ENCODE measurements at regions not wholly inside any gene's neighbourhood (a gene's known extent, or its start where the extent isn't known, plus 50 kb on each side); places are given as distances from the start of the nearest gene placed in this dataset.

GRCh38 chr18:73979742-73980141 is 167.9 kb downstream of the FBXO15 start:
- H3K27ac Mint-ChIP-seq (ENCODE audit: low read depth, unreplicated experiment): peak overlapping the region; percentile 24
- CTCF ChIA-PET: interaction anchor here (0.6 to 1.7 kb wide), 18 partner anchors 10 to 1395 kb away, joined by 3 to 8 read pairs (median 3); no protein-coding TSS in a partner anchor
- H3K9me3 Mint-ChIP-seq (ENCODE audit: unreplicated experiment): peaks cover 8% of the 10 kb centered on the region
- peaks cover 5% of the 10 kb centered on the region for H3K36me3 Mint-ChIP-seq (ENCODE audit: insufficient read depth, unreplicated experiment)
- intact Hi-C loops (cut with micrococcal nuclease): loop anchor here (2.0 to 10.0 kb wide), 2 partner anchors 135 to 1217 kb away; no protein-coding TSS in a partner anchor
- no peak overlapping the region for H3K4me3 Mint-ChIP-seq (ENCODE audit: unreplicated experiment)
- POLR2A ChIA-PET: interaction anchor here (0.6 to 1.3 kb wide), 2 partner anchors 35 to 131 kb away, joined by 3 to 6 read pairs; no protein-coding TSS in a partner anchor
- BruUV-seq (replicated peaks): no TSS peak
- H3K27me3 Mint-ChIP-seq (ENCODE audit: insufficient read depth, unreplicated experiment): no peaks in the 10 kb centered on the region
- H3K4me1 Mint-ChIP-seq (ENCODE audit: insufficient read depth, unreplicated experiment): peaks cover 22% of the 10 kb centered on the region
- TF ChIP-seq, protein P1, sequence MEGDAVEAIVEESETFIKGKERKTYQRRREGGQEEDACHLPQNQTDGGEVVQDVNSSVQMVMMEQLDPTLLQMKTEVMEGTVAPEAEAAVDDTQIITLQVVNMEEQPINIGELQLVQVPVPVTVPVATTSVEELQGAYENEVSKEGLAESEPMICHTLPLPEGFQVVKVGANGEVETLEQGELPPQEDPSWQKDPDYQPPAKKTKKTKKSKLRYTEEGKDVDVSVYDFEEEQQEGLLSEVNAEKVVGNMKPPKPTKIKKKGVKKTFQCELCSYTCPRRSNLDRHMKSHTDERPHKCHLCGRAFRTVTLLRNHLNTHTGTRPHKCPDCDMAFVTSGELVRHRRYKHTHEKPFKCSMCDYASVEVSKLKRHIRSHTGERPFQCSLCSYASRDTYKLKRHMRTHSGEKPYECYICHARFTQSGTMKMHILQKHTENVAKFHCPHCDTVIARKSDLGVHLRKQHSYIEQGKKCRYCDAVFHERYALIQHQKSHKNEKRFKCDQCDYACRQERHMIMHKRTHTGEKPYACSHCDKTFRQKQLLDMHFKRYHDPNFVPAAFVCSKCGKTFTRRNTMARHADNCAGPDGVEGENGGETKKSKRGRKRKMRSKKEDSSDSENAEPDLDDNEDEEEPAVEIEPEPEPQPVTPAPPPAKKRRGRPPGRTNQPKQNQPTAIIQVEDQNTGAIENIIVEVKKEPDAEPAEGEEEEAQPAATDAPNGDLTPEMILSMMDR (IDR thresholded peaks at IDR 0.05; ENCODE audit: unreplicated experiment): no peak
- DNase-seq (ENCODE audit: unreplicated experiment): peak; percentile 53

DNA sequence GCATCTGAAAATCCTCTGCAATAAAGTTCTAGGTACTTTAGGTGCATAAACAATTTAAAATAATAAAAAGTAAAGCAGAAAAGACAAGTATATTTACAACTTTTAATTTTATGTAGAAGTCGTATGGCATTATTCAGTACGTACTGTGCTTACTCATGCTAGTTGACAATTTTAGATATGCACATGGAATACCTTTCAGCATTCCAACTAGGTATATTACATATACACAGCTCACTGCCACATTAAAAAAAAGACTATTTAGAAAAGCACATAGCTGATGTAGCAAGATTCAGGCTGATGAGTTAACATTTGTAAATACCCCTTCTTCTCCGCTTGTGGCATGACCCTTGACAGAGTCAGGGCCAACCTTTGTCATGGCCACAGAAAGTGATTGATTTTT is 171.2 kb downstream of the FBXO15 start:
- no TSS peak for BruUV-seq (replicated peaks)
- CTCF ChIA-PET: interaction anchor here (0.6 kb wide), 1 partner anchor 79 kb away, joined by 3 read pairs; no protein-coding TSS in a partner anchor
- POLR2A ChIA-PET: no interaction called here
- intact Hi-C loops (cut with micrococcal nuclease): no loop called here
- Mint-ChIP-seq H3K27ac (ENCODE audit: low read depth, unreplicated experiment) (no peak overlapping the region), H3K9me3 (ENCODE audit: unreplicated experiment) (peaks cover 8% of the 10 kb centered on the region), H3K36me3 (ENCODE audit: insufficient read depth, unreplicated experiment) (peaks cover 5% of the 10 kb centered on the region), H3K27me3 (ENCODE audit: insufficient read depth, unreplicated experiment) (no peaks in the 10 kb centered on the region), H3K4me3 (ENCODE audit: unreplicated experiment) (no peak overlapping the region), H3K4me1 (ENCODE audit: insufficient read depth, unreplicated experiment) (peaks cover 16% of the 10 kb centered on the region)
- DNase-seq (ENCODE audit: unreplicated experiment): no peak
- TF ChIP-seq, protein P1 (IDR thresholded peaks at IDR 0.05; ENCODE audit: unreplicated experiment): no peak

GRCh38 chr18:73975266-73975665 is 172.4 kb downstream of the FBXO15 start:
- Mint-ChIP-seq H3K27ac (ENCODE audit: low read depth, unreplicated experiment) (no peak overlapping the region), H3K4me3 (ENCODE audit: unreplicated experiment) (no peak overlapping the region), H3K9me3 (ENCODE audit: unreplicated experiment) (peaks cover 8% of the 10 kb centered on the region), H3K4me1 (ENCODE audit: insufficient read depth, unreplicated experiment) (peaks cover 7% of the 10 kb centered on the region), H3K27me3 (ENCODE audit: insufficient read depth, unreplicated experiment) (no peaks in the 10 kb centered on the region), H3K36me3 (ENCODE audit: insufficient read depth, unreplicated experiment) (peaks cover 5% of the 10 kb centered on the region)
- TF ChIP-seq, protein P1 (IDR thresholded peaks at IDR 0.05; ENCODE audit: unreplicated experiment): no peak
- intact Hi-C loops (cut with micrococcal nuclease): no loop called here
- POLR2A ChIA-PET: no interaction called here
- no TSS peak for BruUV-seq (replicated peaks)
- CTCF ChIA-PET: no interaction called here
- DNase-seq (ENCODE audit: unreplicated experiment): no peak

- intact Hi-C loops (cut with micrococcal nuclease): no loop called here
- no peaks in the 10 kb centered on the region for H3K4me1 Mint-ChIP-seq (ENCODE audit: insufficient read depth, unreplicated experiment)
- TF ChIP-seq, protein P1 (IDR thresholded peaks at IDR 0.05; ENCODE audit: unreplicated experiment): no peak
- H3K27me3 Mint-ChIP-seq (ENCODE audit: insufficient read depth, unreplicated experiment): no peaks in the 10 kb centered on the region
- ChIA-PET CTCF (no interaction called here), POLR2A (no interaction called here)
- H3K9me3 Mint-ChIP-seq (ENCODE audit: unreplicated experiment): peaks cover 8% of the 10 kb centered on the region
- no TSS peak for BruUV-seq (replicated peaks)
- H3K4me3 Mint-ChIP-seq (ENCODE audit: unreplicated experiment): no peak overlapping the region
- H3K36me3 Mint-ChIP-seq (ENCODE audit: insufficient read depth, unreplicated experiment): peaks cover 4% of the 10 kb centered on the region
- H3K27ac Mint-ChIP-seq (ENCODE audit: low read depth, unreplicated experiment): no peak overlapping the region
- DNase-seq (ENCODE audit: unreplicated experiment): no peak
Measured at GRCh38 chr18:73973972-73974371, 173.7 kb downstream of the FBXO15 start.

Data from MCF 10A (cell line).